Urothelium cell line (cell line): ENCODE measurements at regions not wholly inside any gene's neighbourhood (a gene's known extent, or its start where the extent isn't known, plus 50 kb on each side); places are given as distances from the start of the nearest gene placed in this dataset.
A peak's percentile ranks its signal among the peaks of the same experiment; 100 is the strongest.
"Not testable (repeated sequence)": the region's sequence is repeated elsewhere in the genome, so short reads cannot be mapped to it uniquely, and the experiment has no call there.

Experiments used
- DNase-seq: peaks from one replicate; pipeline ENCODE4 v3.0.0; 2011; ENCODE audit warnings: low spot score, mixed read lengths
- FAIRE-seq: peaks from 2 replicates; lab custom pipeline; 2011; peaks lifted over from hg19 to GRCh38; lab: Jason Lieb, UNC

DNA sequence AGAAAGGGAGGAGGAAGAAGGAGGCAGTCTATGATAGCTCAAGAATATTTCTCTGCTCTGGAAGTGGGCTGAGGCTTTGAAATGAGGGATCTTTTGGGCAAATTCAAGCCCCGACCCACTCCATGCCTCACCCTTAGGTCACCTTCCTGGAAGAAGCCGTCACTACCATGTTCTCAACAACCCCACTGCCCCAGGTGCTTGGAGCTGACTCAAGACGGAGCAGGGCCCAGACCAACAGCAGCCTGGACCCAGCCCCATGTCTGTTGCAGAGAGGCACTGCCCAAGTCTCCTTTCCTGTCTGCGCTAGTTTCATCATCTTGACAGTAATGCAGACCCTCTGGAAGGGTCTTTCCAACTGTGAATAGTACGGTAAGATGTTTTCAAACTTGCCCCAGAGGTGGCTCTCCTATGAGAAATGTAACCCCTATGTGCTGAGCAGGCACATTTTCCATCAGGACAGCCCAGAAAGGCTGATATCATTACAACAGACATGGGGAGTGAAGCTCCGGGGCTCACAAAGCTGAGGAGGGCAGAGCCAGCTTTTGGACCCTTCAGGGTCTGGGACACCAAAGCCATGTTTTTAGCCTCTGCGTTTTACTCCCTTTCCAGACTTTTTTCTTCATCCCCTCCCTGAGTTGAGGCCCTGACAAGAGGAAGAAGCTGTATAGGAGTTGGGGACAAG, 128.2 kb upstream of the LARP1 start:
- FAIRE-seq (no peak), DNase-seq (no peak)

DNA sequence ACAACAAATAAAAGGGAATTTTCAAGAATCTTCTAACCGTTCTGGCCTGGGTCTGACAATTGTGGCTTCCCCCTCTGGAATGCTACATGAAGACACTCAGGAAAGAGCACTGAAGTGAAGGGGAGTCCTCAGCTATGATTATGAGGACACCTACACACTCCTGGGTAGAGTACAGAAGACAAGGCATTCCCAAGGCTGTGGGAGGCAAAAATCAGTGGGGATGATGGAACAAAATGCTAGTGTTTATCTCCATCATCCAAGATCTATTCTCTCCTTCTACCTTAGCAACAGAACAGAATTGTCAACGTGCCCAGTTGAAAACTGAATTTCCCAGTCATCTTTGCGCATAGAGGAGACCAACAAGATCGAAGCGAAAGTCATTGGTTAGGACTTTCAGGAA, 130.1 kb upstream of the LARP1 start:
- no peak for FAIRE-seq

DNA sequence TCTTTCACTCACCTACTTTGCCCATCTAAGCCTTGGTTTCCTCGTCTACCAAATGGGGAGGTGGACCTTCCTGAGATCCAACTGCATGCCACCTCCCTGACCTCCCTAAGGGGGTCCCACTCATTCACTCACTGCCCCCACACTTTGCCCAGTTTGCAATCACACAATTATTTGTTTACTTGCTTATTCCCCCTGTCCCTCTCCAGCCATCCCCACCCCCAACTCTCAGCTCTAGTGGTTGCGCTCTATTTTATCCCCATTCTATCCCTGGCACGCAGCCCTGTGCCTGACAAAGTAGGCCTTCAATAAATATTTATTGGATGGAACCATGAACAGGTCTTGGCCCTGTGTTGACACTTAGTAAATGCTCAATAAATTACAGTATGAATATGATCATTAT, 130.8 kb upstream of the LARP1 start:
- DNase-seq (no peak), FAIRE-seq (no peak)

More for the DNA sequence above, 130.1 kb upstream of the LARP1 start:
- no peak for DNase-seq

DNA sequence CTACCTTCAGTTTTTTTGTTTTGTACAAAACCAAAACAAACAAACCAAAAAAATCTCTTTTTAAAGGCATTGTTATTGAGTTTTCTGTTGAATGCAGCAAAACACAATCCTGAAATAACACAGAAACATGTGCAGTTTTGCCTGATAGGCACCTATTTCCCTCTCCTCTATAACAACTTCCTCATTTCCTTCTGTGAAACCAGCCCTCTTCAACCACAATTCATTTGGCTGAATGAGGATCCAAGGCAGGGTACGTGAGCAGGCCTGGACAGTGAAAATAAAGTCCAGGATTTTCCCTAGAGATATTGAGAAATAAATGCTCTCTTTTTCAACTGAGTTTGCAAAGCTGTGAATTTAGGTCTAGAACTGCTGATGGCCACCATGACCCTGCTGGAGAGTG, 134.8 kb upstream of the LARP1 start:
- peak; percentile 13 for FAIRE-seq
- DNase-seq: no peak

DNA sequence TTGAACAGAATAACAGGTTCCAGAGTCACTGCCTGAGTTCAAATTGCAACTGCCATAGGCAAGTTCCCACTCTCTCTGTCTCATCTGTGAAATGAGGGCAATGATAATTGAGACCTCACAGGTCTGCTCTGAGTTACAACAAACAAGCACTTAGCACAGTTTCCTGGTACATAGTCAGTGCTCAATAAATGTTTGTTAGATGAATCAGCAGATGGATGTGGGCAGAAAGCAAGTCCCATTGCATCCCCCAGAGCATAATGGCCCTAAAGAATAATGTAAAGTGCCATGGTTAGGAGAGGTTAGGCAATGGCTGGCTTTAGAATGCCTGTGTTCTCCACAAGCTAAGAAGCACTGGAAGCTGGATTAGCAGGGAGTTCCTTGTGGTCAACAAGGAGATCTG, 136.5 kb upstream of the LARP1 start:
- DNase-seq: peak; percentile 37
- FAIRE-seq: peak; percentile 23

DNA sequence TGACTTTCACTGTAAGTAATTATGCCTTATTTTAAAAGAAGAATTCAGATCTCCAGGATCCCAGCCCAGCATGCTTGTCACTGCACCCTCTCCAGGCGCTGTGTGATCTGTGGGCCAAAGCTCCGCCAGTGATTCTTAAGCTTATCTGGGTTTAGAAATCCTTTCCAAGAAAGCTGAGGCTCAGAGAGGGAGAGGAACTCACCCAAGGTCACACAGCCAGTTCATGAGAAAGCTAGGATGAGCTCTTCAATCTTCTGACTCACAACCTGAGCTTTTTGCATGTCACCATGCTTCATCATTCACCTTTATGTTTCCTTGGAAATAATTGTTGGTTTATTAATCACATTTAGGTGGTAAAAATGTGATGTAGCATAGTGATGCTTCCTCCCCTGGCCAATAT, 136.6 kb upstream of the HAND1 start:
- FAIRE-seq (no peak), DNase-seq (no peak)

DNA sequence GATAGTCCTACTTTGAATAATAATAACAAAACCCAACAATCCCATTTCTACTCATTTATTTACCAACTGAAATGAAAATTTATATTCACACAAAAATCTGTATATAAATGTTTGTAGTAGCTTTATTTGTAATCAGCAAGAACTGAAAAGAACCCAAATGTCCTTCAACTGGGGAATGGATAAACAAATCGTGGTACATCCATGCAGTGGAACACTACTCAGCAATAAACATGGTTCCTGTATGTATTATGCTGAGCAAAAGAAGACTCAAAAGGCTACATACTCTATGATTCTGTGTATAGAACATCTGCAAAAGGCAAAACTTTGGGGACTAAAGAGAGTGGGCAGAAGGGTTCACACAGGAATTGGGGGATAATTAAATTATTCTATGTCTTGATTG, 136.1 kb upstream of the HAND1 start:
- DNase-seq (no peak), FAIRE-seq (no peak)

DNA sequence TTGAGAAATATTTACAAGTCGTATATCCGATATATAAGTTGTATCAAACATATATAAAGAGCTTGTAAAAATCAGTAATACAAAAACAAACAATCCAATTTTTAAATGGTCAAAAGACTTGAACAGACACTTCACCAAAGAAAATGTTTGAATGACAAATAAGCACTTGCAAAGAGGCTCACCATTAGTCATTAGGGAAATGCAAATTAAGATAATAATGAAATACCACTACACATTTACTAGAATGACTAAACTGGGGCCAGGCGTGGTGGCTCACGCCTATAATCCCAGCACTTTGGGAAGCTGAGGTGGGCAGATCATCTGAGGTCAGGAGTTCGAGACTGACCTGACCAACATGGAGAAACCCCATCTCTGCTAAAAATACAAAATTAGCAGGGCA, 134.6 kb upstream of the HAND1 start:
- FAIRE-seq (no peak), DNase-seq (no peak)

DNA sequence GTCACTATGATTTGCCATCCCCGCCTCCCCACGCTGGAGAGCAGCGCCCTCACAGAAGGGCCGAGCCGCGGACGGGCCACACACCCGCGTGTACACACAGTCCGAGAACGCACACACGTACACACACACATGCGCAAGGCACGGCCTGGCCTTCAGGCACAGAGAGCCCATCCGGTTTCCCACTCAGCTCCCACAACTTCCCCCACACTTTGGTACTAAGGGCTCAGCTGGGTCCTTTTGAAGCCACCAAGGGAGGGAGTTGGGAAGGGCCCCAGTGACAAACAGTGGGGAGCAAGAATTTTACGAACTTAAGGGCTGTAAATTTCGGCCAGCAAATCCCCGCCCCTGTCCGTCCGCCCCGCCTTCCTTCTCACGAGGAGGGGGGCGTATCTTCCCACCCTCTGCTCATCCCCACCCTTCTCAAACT, 133.3 kb upstream of the HAND1 start:
- DNase-seq: no peak
- no peak for FAIRE-seq

DNA sequence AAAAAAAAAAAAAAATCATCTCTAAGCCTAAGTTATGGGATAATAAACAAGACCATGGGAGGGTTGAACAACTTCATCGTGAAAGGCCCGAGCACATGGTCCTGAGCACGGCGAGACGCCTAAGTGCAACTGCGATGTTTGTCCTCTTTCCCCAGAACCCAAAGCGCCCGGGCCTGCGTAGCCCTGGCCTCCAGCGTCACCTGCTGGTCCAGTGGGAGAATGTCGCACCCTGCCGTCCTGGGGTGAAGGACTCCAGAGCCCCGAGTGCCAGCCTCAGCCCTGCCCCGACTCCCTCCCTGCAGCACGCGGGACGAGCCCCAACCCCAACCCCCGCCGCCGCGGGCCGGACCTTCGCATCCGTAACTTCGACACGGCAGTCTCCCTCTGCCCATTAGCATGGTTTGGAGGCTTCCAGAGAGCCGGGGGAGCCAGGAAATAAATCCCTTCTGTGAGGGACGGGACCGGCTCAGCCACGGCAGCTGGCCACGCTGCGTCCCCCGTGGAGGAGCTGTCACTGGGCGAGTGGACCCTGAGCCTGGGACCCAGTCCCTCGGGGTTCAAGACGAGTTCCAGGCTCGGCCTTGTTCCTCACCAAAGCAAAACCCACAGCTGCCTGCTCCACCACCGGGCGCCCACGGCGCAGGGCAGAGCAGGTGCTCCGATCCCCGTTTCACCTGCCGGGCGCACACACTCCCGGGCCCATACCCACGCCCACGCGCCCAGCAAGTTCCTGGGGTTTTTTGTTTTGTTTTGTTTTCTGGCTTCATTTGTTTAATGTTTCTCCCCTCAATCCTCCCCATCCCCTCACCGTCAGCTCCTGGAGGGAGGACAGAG, 132.5 kb upstream of the HAND1 start:
- DNase-seq (peak; percentile 91), FAIRE-seq (peak; percentile 61)

DNA sequence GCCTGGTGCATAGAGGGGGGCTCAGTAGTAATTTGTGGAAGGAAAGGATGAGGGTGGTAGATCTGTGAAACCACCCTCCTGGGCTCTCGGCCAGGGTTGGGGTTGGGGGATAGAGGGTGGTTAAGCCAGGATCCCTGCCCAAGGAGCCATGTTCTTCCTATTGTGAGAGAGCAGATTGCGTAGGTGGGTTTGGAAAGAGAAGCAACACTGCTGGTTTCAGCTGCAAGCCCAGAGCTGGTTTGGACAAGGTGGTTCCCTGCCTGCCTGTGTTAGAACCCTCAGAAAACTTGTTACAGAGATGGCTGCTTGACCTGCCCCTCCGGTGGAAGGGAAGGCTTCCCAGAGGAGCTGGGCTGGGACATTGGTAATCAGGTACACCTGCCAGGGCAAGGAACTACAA, 131.2 kb upstream of the HAND1 start:
- no peak for FAIRE-seq
- no peak for DNase-seq

DNA sequence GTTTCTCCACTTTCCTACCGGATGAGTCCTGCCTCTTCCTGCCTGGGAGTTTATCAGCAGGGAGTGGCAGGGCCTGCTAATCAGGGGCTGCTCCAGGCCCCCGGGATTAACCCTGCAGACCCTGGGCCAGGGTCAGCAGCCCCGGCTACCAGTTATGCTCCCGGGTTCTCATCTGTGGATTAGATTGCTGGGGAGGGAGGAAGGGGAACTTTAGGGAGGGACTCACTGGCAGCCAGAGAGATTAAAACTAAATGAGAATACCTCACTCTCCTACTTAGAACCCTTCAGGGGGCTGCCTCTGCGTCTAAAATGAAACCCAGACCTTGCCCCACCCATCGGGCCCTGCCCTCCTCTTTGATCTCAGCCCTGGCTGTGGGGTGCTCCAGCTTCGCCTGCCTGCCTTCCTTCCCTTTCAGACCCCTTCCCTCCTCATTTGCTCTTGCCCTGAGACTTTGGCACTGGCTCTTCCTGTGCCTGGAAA, 130.5 kb upstream of the HAND1 start:
- no peak for FAIRE-seq
- no peak for DNase-seq

DNA sequence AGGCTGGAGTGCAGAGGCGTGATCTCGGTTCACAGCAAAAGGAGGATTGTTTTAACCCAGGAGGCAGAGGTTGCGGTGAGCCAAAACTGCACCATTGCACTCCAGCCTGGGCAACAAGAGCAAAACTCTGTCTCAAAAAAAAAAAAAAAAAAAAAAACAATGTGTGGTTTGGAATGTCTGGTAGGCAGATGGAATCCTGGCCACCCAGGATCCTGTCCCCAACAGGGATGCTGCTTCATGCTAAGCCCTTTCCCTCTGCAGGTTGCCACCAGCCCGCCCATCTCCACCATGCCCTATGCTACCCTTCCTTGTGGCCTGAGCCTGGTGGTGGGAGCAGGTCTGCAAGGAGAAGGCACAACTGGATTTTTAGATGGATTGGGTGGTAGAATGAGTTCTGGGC, 129.7 kb upstream of the HAND1 start:
- FAIRE-seq: no peak

DNA sequence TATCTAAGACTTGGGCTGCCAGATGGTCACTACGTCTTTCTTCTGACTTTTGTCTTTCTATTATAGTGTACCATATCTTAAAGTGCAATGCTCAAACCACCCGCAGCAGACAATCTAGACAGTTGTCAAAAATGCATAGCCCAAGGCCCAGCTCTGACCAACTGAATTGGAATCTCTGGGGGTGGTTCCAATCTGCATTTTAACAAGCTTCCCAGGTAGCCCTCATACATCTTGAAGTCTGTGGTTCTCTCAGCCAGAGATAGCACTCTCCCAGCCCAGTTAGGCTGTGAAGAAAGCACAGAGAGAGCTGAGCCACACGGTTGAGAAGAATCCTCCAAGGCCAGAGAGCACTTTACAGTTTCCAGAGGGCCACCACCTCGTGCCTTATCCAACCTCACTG, 128.2 kb upstream of the HAND1 start:
- DNase-seq (no peak), FAIRE-seq (no peak)

More for the DNA sequence above, 129.7 kb upstream of the HAND1 start:
- no peak for DNase-seq

DNA sequence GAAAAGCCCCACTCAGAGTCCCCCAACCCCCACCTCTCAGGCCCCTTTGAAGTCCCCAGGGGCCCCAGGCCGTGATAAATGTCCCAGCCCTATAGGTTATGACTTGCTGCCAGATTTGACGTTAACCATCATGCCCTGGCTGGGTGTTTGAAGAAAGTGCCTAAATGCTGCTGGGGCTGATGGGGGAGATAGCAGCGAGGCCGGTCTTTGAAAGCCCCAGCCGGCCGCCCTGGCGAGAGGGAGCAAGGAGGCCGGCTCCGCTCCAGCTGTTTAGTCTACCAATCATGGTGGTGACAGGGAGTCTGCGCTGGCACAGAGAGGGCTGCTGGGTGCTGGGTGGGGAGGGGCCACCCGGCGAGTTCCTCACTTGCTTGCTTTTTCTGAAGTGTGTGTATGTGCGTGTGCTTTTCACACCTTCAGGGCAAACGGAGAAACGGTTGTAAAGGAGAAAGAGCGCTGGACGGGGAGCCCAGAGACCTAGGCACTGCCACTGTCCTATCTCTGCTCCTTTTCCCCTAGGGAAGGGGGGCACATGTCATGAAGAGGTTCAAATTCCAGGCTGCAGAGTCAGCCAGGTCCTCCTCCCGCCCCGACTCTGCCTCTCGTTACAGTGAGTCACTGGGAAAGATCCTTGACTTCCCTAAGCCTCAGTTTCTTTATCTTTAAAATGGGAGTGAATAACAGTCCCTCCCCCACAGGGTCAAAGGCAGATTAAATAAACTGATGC, 126.1 kb upstream of the HAND1 start:
- FAIRE-seq: no peak
- DNase-seq: peak; percentile 59

DNA sequence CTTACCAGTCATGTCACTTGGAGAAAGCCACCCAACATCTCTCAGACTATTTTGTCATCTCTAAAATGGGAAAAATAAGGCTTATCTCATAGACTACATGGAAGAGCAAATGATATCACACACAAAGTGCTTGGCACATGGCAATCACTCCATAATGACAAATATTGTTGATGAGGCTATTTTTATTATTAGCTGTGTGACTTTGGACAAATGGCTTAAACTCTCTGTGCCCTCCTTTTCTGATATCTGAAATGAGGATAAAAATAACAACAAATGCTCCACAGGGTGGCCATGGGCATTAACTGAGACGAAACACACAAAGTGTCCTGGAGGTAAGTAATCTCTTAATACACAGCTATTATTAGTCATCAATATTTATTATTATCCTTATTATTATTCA, 125.5 kb upstream of the HAND1 start:
- FAIRE-seq: no peak

DNA sequence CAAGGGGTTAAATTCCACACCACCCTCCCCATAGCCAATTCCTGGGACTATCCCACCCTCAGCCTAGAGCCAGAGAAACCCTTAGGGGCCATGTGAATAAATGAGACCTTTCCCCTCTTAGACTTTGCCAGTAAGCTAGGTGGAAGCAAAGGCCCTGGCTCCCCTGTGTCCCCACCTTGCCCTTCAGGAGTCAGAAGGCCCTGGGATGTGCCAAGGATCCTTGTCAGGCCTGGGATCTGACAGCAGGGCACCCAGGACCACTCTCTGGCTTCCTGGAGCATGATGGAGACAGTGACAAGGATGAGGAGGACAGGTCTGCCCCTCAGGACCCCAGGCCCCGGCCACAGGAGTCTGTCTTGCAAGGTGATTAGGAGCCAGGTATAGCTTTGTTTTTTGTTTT, 125.0 kb upstream of the HAND1 start:
- FAIRE-seq (no peak), DNase-seq (no peak)

More for the DNA sequence above, 125.5 kb upstream of the HAND1 start:
- DNase-seq: no peak

DNA sequence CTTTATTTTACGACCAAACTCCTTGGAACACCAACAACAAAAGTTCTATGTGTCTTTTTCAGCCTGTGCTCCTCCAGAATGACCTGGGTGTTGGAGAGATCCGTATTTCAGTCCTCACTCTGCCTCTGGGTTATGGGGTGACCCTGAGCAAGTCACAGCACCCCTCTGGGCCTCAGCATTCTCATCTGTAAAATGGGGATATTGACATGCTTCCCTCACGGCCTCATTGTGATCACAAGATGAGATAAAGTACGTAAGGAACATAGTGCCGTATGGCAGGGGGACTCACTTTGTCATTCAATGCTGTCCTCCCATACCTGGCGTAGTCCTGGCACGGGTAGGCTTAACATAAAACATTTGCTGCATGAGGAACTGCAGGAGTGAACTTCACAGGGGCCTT, 123.0 kb upstream of the HAND1 start:
- no peak for DNase-seq
- no peak for FAIRE-seq

DNA sequence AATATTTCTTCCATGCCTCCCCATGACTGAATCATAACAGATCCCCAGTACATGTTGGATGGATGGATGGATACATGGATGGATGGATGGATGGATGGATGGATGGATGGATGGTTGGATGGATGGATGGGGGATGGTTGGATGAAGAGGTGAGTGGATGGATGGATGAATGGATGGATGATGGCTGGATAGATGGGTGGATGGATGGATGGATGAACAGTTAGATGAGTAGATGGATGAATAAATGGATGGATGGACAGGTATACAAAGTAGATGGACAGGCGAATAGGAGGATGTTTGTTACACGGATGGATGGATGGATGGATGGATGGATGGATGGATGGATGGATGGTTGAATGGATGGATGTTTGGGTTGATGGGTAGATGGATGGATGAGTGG, 120.0 kb upstream of the HAND1 start:
- peak; percentile 17 for FAIRE-seq

DNA sequence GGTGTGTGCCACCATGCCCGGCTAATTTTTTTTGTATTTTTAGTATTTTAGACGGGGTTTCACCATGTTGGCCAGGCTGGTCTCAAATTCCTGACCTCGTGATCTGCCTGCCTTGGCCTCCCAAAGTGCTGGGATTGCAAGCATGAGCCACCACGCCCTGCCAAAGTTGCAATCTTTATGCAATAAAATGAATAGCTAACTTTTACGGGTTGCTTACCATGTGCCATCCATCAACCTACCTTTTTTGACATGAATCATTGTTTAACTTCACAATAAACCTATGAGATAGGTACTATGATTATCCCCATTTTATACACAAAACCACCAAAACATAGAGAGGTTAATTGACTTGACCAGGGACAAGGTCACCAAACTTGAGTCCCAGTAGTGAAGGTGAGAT, 118.8 kb upstream of the HAND1 start:
- FAIRE-seq, DNase-seq: not testable (repeated sequence)

More for the DNA sequence above, 120.0 kb upstream of the HAND1 start:
- DNase-seq: no peak

DNA sequence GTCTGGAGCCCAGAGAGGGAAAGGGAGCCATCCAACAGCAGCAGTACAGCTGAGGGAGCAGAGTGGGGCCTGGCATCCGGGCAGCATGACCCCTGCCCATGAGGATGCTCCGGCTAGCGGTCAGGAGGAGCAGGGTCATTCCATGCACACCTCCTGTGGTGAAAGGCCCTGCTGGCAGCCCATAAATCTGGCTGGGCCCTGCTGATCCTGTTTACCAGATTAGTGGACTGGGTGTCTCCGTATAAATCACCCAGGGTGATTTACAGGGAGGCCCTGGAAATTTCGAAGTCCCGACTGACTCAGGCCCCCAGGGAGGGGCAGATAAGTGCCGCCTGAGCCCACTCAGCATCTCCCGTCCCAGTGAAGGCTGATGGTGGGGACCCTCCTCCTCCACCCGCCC, 117.6 kb upstream of the HAND1 start:
- FAIRE-seq (no peak), DNase-seq (no peak)
